Heart left ventricle (tissue), 16 donors: ENCODE measurements at regions not wholly inside any gene's neighbourhood (a gene's known extent, or its start where the extent isn't known, plus 50 kb on each side); places are given as distances from the start of the nearest gene placed in this dataset.
A peak's percentile ranks its signal among the peaks of the same experiment; 100 is the strongest.

Experiments used
- ATAC-seq, 4 donors: fragments of 200-7000 bp; cut with Tn5 transposase; one replicate each; pipeline ENCODE4 v1.9.1; 2020 to 2022; ENCODE audit warnings: moderate library complexity in 4 of 4, mild to moderate bottlenecking in 3 of 4, moderate number of reproducible peaks in 1 of 4
- DNase-seq, 5 donors: peaks; one replicate each; pipeline ENCODE4 v3.0.0-alpha.2; 2020
- H3K27ac ChIP-seq, 12 donors: fragments of 200-600 bp; sonication (generic) in 4 of 12; one replicate each; pipeline versions ENCODE4 v1.5.0 to v1.8.0; 2016 to 2022; ENCODE audit warnings: mild to moderate bottlenecking in 2 of 12
- H3K27me3 ChIP-seq, 9 donors: fragments of 200-600 bp; sonication (generic) in 2 of 9; one replicate each; pipeline versions ENCODE4 v1.5.1 to v1.8.0; 2016 to 2022; ENCODE audit warnings: mild to moderate bottlenecking in 3 of 9
- H3K36me3 ChIP-seq, 9 donors: fragments of 200-600 bp; sonication (generic) in 2 of 9; one replicate each; pipeline versions ENCODE4 v1.5.0 to v1.8.0; 2018 to 2022; ENCODE audit warnings: mild to moderate bottlenecking in 2 of 9
- H3K4me1 ChIP-seq, 12 donors: fragments of 200-600 bp; sonication (generic) in 4 of 12; one replicate each; pipeline versions ENCODE4 v1.5.0 to v1.8.0; 2016 to 2022; ENCODE audit warnings: mild to moderate bottlenecking in 3 of 12
- H3K4me3 ChIP-seq, 12 donors: fragments of 200-600 bp; sonication (generic) in 4 of 12; one replicate each; pipeline versions ENCODE4 v1.5.0 to v1.8.0; 2017 to 2022; ENCODE audit warnings: mild to moderate bottlenecking in 9 of 12, moderate library complexity in 4 of 12
- H3K9me3 ChIP-seq, 12 donors: fragments of 200-600 bp; sonication (generic) in 4 of 12; one replicate each; pipeline versions ENCODE4 v1.5.0 to v1.8.0; 2016 to 2022; ENCODE audit warnings: mild to moderate bottlenecking in 1 of 12
- POLR2A ChIP-seq, 2 donors: fragments of 450-650 bp; IDR thresholded peaks; one replicate each; pipeline ENCODE4 v1.6.1; 2017; ENCODE audit warnings: antibody characterized with exemption in 2 of 2, mild to moderate bottlenecking in 2 of 2, moderate library complexity in 2 of 2
- WGBS, 4 donors: extraction: QIAGEN DNeasy Blood & Tissue Kit in 2 of 4; methylation state at CpG; one replicate each; pipeline versions ENCODE4 v1.1.5 to v1.1.7; 2013 to 2018; 5-methylcytosine and 5-hydroxymethylcytosine counted together
- intact Hi-C, 10 donors: fragments of 100-400 bp; cut with DNase I; formaldehyde crosslinking; loops; one replicate each; pipeline versions ENCODE4 v1.11.1 to v1.14.2; 2022
- TF ChIP-seq, protein P1 (sequence below), 12 donors: fragments of 200-600 bp; sonication (generic) in 4 of 12; IDR thresholded peaks; one replicate each; pipeline versions ENCODE4 v1.5.0 to v1.8.0; 2018 to 2022; ENCODE audit warnings: antibody characterized with exemption in 12 of 12, mild to moderate bottlenecking in 5 of 12
- donor health status: ischemic (EF 13 %, LVEDD 7.1; RV severe dilation, severe dysfunction).
- donor health status: healthy with polysubstance abuse.
- donor health status: DM: no; HTN: yes; CAD: no.
- donor health status: DM: no; HTN: no; CAD: no.
- donor health status: ischemic (EF 25% LVEDD 6.9; RV normal size, moderate dysfunction).
- donor health status: ischemic (EF 25% LVEDD 5.7; RV mildly dilated, moderate dysfunction).
- donor health status: healthy.
- donor health status: DM: yes; HTN: yes; CAD: no.
- donor health status: ischemic (EF 35%, LVEDD 5.7; RV mildly dilated, moderate dysfunction).
- donor health status: nonischemic (EF 11% LVEDD 7.7; RV severe dilation, severe dysfunction).
- donor health status: DM: yes; HTN: yes; CAD: no.
- donor health status: PGD.
- donor health status: ischemic (EF 29% LVEDD 5.4; RV normal size, mild dysfunction).
- donor health status: nonischemic (EF 23%, LVEDD 6.1; RV moderate dilation, normal function).

- 64 to 67% (median 65%) methylated on average over 2 of the region's 2 CpGs for WGBS, 4 donors
- intact Hi-C loops: no loop called here
- DNase-seq (no peak), ATAC-seq (no peak)
- Histone ChIP-seq H3K4me3 (no peak overlapping the region), H3K4me1 (no peaks in the 10 kb centered on the region), H3K9me3 (no peaks in the 10 kb centered on the region), H3K36me3 (no peaks in the 10 kb centered on the region), H3K27me3 (no peaks in the 10 kb centered on the region), H3K27ac (no peak overlapping the region)
- TF ChIP-seq POLR2A (IDR thresholded peaks at IDR 0.05): no peak
- TF ChIP-seq, protein P1, sequence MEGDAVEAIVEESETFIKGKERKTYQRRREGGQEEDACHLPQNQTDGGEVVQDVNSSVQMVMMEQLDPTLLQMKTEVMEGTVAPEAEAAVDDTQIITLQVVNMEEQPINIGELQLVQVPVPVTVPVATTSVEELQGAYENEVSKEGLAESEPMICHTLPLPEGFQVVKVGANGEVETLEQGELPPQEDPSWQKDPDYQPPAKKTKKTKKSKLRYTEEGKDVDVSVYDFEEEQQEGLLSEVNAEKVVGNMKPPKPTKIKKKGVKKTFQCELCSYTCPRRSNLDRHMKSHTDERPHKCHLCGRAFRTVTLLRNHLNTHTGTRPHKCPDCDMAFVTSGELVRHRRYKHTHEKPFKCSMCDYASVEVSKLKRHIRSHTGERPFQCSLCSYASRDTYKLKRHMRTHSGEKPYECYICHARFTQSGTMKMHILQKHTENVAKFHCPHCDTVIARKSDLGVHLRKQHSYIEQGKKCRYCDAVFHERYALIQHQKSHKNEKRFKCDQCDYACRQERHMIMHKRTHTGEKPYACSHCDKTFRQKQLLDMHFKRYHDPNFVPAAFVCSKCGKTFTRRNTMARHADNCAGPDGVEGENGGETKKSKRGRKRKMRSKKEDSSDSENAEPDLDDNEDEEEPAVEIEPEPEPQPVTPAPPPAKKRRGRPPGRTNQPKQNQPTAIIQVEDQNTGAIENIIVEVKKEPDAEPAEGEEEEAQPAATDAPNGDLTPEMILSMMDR (IDR thresholded peaks at IDR 0.05): no peak
Observed at GRCh38 chr10:55449981-55450380, 649.0 kb upstream of the PCDH15 start.

DNA sequence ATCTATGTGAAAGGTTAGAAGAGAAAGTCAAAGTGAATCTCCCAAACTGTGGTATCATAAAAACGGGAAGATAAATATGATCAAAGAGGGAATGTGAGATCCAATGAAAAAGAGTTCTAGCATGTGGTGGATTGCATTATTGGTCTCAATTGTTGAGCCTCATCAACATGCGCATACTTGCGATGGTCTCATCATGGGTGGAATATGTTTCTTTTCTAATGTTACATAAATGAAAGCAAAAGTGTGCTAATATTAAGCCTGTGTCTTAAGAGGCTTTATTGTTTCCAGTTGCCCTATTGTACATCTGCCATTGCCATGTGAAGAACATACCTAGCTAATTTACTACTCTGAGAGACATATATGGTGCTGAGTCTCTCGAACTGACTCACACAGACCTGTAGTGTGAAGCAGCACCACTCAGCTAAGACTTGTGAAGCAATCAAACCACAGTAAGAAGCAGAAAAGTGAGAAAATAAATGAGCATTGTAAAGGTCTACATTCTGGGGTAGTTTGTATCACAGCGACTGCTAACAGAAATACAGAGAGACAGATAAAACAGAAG lies 645.5 kb upstream of the PCDH15 start:
- WGBS, 4 donors: 91 to 96% (median 92%) methylated on average over 5 of the region's 5 CpGs
- TF ChIP-seq, protein P1 (IDR thresholded peaks at IDR 0.05): no peak
- no peak for TF ChIP-seq POLR2A (IDR thresholded peaks at IDR 0.05)
- intact Hi-C loops: no loop called here

DNA sequence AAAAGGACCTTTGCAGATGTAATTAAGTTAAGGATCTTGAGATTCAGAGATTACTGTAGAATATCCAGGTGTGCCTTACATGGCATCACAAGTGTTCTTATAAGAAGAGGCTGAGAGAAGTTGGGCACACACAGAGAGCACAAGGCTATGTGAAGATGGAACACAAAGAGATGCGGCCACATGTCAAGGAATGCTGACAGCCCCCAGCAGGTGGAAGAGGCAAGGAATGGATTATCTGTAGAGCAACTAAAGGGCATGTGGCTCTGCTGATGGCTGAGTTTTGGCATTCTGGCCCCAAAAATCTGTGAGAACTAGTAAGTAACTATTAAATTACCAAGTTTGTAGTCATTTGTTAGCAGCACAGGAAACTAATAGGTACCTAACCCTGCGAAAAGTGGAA lies 640.7 kb upstream of the PCDH15 start:
- intact Hi-C loops: no loop called here
- H3K4me1 ChIP-seq: no peaks in the 10 kb centered on the region
- ATAC-seq (no peak), DNase-seq (no peak)
- no peaks in the 10 kb centered on the region for H3K36me3 ChIP-seq
- TF ChIP-seq, protein P1 (IDR thresholded peaks at IDR 0.05): no peak
- no peak for TF ChIP-seq POLR2A (IDR thresholded peaks at IDR 0.05)
- no peaks in the 10 kb centered on the region for H3K27me3 ChIP-seq
- H3K27ac ChIP-seq: no peak overlapping the region
- H3K9me3 ChIP-seq: peaks cover 0 to 4% (median 0%) of the 10 kb centered on the region in 12 donors
- no peak overlapping the region for H3K4me3 ChIP-seq
- WGBS, 4 donors: 90 to 96% (median 92%) methylated on average over 2 of the region's 2 CpGs

More for the DNA sequence above, 645.5 kb upstream of the PCDH15 start:
- no peak for ATAC-seq
- Histone ChIP-seq H3K9me3 (peaks cover 0 to 4% (median 0%) of the 10 kb centered on the region in 12 donors), H3K27me3 (no peaks in the 10 kb centered on the region), H3K36me3 (no peaks in the 10 kb centered on the region), H3K4me1 (no peaks in the 10 kb centered on the region), H3K27ac (no peak overlapping the region), H3K4me3 (no peak overlapping the region)
- DNase-seq: no peak

DNA sequence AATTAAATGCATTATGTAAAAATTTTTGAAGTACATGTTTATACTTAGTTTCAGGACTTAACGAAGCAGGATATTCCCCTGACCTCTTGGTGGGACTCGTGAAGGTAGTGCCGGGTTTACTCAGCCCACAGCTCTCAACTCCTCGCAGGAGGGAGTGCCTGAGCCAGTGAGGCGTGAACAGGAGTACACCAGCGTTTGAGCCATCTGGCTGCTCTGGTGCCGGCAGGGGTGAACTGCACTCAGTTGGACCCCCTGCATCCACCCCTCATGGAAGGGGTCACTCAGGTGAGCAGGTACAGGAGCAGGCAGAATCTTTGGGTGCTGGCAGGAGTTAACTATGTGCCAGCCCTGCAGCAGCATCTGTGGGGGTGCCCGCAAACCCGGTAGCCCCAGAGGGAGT lies 625.1 kb upstream of the PCDH15 start:
- no peak overlapping the region for H3K27ac ChIP-seq
- no peaks in the 10 kb centered on the region for H3K4me1 ChIP-seq
- no peaks in the 10 kb centered on the region for H3K27me3 ChIP-seq
- TF ChIP-seq, protein P1 (IDR thresholded peaks at IDR 0.05): no peak
- no peak for TF ChIP-seq POLR2A (IDR thresholded peaks at IDR 0.05)
- DNase-seq (peak in 1 of 5 donors; percentile 23), ATAC-seq (no peak)
- H3K9me3 ChIP-seq: no peaks in the 10 kb centered on the region
- 86 to 92% (median 89%) methylated on average over 9 of the region's 9 CpGs for WGBS, 4 donors
- no peak overlapping the region for H3K4me3 ChIP-seq
- intact Hi-C loops: no loop called here
- H3K36me3 ChIP-seq: no peaks in the 10 kb centered on the region
